HG03571 (cell line): ENCODE measurements at regions not wholly inside any gene's neighbourhood (a gene's known extent, or its start where the extent isn't known, plus 50 kb on each side); places are given as distances from the start of the nearest gene placed in this dataset.
"Not testable (repeated sequence)": the region's sequence is repeated elsewhere in the genome, so short reads cannot be mapped to it uniquely, and the experiment has no call there.

ENCODE experiments used
- ATAC-seq: cut with Tn5 transposase; IDR thresholded peaks from one replicate; pipeline ENCODE4 v1.9.1; 2021; ENCODE audit not compliant: unreplicated experiment

DNA sequence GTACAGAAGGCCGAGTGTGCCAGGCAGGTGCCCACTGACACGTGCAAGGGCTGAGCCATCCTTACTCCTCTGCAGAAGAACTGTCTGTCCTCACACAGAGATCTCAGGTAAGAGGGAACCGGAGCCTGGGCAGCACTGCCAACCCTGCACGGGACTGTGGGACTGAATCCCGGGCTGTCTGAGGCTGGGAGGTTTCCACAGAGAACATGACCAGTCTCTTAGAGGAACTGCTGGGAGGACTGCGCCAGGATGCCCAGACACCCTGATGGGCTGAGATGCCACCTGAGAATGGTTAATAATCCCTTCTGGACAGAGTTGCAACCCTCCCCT lies 302.9 kb upstream of the SFSWAP start:
- ATAC-seq, result no peak

DNA sequence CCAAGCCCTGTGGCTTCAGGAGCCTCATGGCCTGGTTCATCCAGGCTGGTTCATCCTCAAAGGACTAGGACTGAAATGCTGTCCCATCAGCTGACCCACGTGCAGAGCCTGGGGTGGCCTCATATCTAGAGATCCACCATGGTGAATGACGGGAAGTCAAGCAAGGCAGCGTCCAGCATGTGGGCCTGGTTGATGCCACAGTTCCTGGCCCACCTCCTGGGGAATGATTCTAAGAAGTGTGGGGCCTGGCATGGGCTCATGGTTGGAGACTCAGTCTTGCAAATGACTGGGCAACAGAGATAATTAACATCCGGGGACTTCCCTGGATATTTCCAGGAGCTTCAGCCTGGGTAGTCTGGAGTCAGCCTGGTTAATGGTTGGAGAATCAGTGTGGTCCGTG lies 302.4 kb upstream of the SFSWAP start:
- ATAC-seq, result no peak

DNA sequence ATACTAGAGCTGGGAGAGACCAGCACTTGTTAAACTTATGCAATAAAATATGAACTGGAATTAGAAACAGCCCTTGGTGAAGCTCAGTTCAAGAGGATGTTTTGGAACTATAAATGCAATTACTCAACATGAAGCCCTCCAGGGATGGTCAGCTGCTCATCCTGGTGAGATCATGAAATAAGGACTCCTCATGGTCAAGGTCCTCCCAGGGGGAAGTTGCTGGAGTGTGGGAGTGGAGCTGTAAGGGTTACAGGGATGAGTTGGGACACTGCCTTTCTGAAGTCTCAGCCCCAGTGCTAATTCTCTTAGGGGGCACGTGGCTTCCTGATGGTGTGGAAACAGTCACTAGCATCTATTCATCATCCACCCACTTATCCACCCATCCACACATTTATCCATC lies 301.7 kb upstream of the SFSWAP start:
- no peak for ATAC-seq

DNA sequence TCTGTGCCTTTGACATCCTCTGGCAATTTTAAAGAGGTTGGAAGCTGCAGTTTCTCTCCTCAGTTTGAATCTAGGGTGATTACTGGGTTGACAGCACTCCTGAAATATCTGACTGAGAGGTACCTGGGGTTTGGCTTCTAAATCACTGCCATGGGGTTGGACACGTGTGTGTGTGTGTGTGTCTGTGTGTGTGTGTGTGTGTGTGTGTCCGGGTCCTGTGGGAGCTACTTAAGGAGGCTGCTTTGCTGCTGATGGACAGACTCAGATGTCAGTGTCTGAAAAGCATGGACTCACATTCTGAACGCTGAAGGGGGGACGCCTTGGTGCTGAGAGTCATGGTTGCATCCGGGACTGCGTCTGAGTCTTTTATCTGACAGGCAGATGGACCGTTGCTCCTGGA lies 299.1 kb upstream of the SFSWAP start:
- not testable (repeated sequence) for ATAC-seq

DNA sequence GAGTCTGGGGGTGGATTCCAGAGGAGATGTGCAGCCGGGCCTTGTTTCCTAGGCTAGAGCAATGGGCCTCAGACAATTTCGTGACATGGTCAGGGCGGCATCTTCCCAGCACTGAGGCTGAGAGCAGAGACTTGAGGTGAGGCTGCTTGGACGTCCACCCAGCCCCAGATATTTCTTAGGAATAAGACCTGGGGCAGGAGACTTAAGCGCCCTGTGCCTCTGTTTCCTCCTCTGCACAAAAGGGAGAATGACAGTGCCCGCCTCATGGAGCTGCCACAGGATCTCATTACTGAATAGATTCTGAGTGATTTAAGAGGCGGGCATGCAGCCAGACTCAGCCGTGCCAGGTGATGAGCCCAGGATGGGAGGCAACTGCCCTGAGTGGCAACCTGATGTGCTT lies 297.9 kb upstream of the SFSWAP start:
- no peak for ATAC-seq

DNA sequence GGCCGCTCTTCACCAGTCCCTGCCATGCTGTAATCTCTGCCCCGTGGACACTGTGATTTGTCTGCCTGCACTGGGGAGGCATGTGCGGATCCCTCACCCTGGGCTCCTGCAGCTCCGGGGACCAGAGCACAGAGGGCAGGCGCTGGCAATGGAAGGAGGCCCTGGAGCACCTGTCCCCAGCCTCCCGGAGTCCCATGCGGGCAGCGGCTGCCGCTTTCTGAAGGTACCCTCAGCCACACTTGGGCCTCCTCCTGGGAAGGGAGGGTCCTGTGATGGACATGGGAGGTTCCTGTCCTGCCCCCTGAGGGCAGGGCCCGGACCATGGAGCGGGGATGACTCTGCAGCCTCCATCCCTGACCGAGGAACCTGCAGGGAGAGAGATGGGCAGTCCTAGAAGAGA lies 297.4 kb upstream of the SFSWAP start:
- ATAC-seq, result no peak

DNA sequence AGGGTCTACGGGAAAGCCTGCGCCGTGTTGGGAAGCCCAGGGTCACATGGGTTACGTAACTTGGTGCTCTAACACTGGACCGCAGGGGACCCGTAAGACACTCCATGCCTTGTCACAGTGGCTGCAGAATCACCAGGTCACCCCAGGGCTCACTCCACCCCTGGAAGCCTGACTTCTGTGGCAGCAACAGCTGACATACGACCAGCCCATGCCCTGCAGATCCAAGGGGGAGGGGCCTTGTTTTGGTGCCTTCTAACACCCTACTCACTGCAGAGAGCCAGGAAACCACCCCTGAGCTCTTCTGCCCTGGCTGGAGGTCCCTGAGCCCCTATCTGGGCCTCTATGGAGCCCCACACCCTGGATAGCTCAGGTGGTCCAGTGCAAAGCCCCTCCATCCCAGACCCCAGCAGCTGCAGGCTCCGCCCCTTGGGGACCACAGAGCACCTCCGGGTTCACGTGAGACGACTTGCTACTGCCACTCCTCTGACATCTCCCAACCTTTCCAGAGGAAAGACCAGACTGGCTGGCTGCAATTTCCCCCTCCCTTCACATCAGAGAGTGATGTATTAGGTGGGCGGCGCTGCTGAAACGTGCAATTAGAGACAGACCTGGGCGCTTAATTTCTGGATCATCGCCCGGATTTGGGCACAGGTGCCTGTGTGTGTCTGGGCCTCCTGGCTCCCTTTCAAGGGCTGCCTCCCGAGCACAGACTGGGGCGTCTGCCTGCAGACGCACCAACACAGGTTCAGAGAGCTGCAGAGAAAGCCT lies 296.6 kb upstream of the SFSWAP start:
- not testable (repeated sequence) for ATAC-seq

DNA sequence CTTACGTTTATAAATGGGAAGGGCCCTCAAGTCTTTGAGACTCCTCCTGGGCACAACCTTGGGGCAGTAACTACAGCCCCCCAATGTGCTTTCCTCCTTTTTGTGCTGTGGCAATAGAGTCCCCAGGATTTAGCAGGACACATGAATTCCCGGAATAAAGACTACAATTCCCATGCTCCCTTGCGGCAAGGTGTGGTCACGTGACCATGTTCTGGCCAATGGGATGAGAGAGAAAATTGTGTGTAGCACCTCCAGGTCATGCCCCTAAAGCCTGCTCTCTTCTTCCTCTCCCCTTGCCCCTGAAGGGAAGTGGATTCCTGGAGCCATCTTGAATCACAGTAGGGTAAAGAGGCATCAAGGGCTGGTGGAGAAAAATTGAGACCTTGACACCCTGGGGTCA lies 295.1 kb upstream of the SFSWAP start:
- no peak for ATAC-seq

DNA sequence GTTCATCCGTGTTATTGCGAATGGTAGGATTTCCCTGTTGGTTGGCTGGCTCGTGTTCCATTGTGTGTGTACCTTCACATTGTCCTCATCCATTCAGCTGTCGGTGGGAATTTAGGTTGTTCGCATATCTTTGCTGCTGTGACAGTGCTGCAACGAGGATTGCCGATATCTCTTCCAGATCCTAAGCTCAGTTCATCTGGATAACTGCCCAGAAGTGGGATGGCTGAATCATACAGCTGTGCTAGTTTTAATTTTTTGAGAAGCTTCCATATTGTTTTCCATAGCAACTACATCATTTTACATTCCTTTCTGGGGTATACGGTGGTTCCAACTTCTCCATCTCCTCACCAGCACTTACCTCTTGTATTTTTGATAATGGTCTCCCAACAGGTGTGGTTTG lies 292.8 kb upstream of the SFSWAP start:
- ATAC-seq, result no peak

DNA sequence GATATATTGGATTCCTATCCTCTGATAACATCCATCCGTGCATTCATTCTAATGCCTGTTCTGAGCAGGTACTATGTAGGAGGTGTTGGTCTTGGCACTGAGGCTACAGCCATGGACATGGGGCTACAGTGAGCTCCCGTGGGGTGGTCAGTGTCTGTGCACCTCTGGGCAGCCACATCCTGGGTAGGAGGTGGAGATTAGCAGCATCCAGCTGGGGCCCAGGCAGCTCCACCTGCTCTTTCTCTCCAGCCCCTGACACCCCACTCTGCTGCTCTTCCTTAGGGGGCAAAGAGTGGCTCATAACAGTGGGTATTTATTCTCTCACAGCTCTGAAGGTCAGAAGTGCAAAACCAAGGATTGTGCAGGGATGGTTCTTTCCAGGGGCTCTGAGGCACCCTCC lies 292.0 kb upstream of the SFSWAP start:
- ATAC-seq, result no peak

DNA sequence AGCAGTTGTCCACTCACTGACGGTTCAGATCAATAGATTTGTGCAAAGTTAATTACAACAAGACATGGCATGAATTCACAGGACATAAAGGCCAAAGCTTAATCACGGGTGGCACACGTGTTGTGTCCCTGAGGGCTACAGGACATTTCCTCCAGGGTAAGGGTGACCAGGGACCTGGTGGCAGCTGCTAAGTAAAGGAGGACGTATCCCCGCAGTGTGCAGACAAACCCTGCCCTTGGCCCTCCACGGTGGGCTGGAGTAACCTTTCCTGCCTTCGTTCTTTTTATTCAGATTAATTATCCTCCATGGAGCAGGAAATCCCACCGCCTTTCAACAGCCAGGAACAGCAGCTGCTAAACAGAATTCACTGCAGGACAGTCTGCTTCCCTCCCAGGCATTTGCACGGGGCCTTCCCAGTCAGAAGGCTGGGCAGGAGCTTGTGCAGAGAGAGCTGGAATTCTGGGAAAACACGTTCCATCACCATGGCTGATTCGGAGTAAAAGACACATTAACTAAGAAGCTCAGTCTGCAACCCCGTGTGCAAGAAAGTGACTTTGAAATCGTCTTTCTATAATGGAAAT lies 289.9 kb upstream of the SFSWAP start:
- no peak for ATAC-seq

DNA sequence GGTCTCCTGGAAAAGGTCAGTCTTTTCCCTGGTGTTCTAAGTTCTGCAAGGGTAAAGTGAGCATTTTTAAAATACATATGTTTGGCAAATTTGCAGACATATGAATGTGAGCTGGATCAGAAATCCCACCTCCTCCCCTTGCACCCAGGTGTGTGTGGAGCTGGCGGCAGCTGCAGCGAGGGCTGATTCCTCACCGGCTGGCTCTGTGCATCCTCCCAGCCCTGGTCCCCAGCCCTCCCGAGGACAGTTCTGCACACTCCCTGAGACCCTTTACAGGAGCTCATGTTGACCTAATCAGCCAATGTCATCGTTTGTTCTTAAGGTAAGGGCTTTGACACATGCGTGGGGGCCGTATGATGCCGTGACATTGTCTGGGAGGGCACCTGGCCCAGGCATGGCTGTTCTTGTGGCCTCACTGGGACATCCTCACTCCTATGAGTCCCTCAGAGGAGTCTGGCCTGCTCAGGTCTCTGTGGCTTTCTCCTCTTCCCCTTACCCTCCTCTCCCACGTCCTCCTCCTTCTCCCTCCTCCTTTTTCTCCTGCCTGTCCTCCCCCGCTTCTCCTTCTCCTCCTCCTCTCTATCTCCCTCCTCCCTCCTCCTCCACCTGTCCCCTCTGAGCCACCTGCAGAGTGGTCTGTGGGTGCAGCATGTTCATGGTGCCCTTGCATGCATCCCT lies 289.2 kb upstream of the SFSWAP start:
- ATAC-seq, result no peak

DNA sequence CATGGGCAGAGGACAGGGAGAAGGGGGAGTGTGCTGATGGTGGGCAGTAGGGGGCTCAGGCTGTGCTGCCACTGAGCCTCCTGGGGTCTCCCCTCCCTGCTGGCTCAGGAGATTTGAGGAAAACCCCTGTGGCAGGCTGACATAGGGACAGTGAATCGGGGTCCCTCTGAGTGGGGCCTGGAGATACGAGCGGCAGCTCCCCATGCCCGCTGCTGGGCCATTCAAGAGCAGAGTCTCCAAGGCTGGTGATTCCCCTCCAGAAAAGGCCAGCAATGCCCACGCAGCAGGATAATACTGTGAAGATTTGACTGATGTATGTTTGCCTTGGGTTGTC lies 288.7 kb upstream of the SFSWAP start:
- no peak for ATAC-seq

DNA sequence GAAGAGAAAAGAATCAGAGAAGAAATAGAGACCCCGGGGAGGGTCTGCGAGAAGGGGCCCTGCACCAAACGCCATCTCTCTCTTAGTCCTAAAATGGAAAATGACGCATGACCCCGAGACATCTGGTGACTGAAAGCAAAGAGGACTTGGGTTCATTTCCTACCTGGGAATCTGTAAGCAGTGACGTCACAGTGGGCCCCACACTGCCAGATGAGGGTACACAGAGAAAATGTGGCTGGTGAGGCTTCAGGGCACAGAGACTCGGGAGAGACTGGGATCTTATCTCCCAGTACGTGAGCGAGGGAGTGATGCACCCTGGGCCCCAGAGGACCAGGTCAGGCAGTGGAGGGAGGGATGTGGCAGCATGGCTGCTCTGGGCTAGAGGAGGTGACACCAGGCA lies 288.1 kb upstream of the SFSWAP start:
- no peak for ATAC-seq

DNA sequence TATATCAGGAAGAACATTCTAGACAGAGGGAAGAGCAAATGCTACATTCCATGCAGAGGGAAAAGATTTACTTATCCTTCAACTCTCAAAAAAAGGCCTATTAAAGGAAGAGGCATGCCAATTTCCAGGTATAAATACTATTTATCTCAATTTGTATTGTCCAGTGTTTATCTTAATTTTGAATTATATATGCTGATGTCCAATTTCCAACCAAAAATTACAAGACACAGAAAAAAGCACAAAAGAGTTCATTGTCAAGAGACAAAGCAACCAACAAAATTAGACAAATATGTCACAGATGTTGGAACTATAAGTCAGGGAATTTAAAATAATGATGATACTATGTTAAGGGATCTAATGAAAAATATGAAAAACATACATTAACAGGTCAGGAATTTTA lies 286.6 kb upstream of the SFSWAP start:
- no peak for ATAC-seq

DNA sequence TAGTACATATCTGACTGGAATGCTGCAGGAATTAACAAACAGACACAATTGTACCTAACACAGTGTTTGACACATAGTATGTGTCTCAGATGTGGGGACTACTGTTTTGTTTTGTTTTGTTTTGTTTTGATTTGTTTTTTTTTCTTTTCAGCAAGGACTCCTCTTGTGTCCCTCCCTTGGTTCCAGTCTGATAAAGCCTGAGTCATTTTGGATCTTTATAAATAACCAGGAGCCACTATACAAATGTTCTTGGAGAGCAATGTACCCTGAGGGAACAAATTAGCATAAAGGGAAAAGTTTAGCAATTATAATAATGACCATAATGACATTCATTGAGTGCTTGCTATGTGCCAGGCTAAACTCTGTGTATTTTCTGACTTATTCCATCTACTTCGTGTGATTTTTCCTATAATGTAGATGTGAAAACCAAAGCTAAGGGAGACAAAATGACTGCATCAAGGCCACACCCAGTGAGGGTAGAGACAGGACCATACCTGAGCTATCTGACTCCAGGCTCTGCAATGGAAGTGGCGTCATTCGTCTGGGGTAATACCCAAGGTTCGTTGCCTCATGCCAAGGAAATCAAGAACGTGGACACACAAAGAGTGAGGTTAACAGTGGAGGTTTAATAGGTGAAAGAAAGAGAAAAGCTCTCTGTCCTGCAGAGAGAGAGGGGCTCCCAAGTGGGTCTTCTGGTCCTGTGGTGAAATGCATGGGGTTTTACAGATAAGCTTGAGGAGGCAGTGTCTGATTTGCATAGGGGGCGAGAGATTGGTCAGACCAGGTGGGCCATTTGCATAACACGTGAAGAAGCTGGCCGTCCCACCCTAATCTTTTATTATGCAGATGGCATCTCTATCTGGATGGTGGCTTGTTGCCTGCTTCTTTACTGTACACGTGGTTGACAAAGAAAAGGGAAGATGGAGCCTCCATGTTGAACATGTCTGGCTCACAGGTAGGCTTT lies 285.5 kb upstream of the SFSWAP start:
- ATAC-seq, result no peak

DNA sequence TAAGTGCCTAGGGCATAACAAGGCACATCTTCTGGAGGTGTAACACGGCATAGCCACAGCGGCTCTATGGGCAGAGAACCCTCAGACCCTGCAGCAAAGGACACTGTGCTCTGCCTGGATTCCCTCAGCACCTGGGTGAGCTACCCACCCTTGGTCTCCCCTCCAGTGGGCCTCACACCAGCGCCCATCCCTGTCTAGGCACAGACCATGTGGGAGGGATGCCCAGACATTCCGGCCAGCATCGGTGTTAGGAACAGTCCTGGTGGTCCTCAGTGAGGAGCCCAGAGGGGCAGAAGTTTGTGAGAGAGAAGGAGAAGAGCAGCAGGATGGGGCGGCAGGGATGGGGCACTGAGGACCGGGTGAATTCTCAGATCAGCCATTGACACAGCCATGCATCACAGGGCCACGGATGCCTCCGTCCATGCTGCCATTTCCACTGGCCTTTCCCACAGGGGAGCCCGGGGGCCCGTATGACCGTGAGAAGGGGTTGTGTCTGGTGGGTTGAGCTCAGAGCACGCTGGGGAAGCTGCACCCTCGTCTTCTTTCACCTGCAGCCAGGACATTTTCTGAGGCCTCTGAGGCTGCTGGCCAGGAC lies 282.7 kb upstream of the SFSWAP start:
- ATAC-seq, result no peak

DNA sequence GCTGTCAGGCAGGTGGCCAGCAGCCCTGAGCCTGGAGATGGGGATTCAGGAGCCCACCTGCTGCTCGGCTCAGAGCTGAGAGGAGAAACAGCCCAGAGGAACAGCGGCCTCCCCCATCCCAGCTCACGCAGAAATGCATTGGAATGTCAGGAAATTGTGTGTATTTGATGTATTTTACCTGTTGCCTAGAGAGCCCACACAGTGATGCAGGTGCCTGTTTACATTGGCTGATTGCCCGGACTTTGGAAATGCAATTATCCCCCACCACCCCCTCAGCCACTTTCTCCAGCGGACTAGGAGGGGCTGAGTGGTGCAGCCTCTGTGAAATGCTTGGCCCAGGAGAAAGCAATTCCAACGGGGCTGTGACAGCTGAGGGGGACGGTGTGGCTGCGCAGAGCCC lies 281.7 kb upstream of the SFSWAP start:
- ATAC-seq, result not testable (repeated sequence)

DNA sequence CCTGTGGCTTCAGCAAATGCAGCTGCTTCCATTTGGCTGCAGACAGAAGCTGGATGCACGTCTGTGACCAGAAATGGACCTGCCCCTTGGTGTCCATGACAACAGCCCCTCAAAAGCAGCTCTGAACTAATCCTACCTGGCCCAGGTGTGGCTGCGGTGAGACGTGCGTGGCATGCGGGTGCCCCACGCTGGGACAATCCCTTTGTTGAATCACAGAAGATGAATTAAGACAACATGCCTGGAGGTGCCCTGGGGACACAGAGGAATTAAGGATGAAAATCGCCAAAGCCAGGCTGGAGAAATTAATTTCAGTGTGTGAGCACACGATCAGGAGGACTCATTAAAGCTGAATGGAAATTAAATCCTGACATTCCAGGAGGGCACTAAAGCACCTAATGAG lies 281.2 kb upstream of the SFSWAP start:
- ATAC-seq, result not testable (repeated sequence)

DNA sequence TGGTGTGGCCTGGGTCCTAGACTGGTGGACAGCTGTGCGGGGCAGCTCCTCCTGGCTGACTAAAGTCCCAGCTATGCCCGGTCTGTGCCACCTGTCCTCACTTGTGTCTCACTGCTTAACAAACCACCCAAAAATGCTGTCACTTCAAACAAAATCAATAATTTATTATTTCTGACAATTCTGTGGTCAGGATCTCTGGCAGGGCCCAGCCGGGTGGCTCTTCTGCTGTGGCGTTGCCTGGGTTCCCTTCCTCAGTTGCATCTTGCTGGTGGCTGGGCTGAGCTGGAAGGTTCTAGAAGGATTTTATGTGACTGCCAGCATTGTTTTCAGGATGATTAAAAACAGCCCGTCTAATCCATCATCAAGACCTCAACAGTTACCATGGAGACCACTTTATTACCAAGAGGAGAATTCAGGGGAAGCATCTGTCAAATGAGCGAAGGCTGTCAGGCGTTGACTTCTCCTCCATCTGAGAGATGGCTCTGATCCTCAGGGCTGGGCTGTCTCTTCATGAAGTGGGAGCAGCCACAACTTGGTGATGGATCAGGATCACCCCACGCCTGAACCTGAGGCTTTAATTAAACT lies 280.6 kb upstream of the SFSWAP start:
- no peak for ATAC-seq

DNA sequence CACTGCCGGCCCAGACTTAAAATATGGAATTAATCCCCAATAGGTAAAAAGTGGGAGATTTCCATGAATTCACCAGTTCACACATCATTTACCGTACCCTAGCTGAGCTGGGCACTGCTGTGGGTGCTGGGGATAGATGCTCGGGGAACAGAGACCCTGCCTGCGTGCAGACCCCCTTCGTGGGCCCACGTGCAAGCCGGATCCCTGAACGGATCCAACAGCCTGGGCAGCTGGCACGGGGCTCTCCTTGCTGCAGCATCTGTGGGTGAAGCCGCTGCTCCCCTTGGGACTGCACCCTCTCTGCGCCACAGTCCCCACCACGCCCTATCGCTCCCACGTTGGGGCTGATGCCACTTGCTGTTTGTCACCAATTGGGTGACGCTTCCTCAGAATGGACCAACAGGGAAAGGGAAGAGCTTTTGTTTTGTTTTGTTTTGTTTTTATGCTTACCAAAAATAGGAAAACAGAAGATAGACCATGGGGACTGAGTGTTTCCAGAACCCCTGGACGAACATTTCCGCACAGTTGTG lies 279.7 kb upstream of the SFSWAP start:
- ATAC-seq, result not testable (repeated sequence)
